AG04450 (cell line): ENCODE measurements at regions not wholly inside any gene's neighbourhood (a gene's known extent, or its start where the extent isn't known, plus 50 kb on each side); places are given as distances from the start of the nearest gene placed in this dataset.
"Not testable (repeated sequence)": the region's sequence is repeated elsewhere in the genome, so short reads cannot be mapped to it uniquely, and the experiment has no call there.

ENCODE experiments used
- CTCF ChIA-PET: fragments of 300-600, 350-600 bp; formaldehyde crosslinking; extraction: SDS; loops from one replicate; lab custom pipeline; 2022; ENCODE audit warnings: antibody characterized with exemption, inconsistent platforms; lab: Charles Lee
- POLR2A ChIA-PET: fragments of 350-600 bp; formaldehyde crosslinking; extraction: SDS; loops from one replicate; lab custom pipeline; 2021; ENCODE audit warnings: antibody characterized with exemption, inconsistent platforms; lab: Yijun Ruan, JAX
- DNase-seq: peaks from one replicate; pipeline ENCODE4 v3.0.0-alpha.2; 2011; ENCODE audit warnings: low read depth, low spot score
- H3K27ac ChIP-seq: one replicate; pipeline ENCODE4 v1.5.1; 2012; ENCODE audit warnings: low read depth, low read length, control low read depth
- H3K27me3 ChIP-seq: one replicate; pipeline ENCODE4 v1.6.0; 2012; ENCODE audit warnings: low read length; ENCODE audit not compliant: control insufficient read depth, insufficient read depth
- H3K4me3 ChIP-seq: 2 replicates; pipeline ENCODE4 v1.5.1; 2011; ENCODE audit warnings: mild to moderate bottlenecking, low read depth, low read length, control low read depth
- H3K9me3 ChIP-seq: 2 replicates; pipeline ENCODE4 v1.5.1; 2012; ENCODE audit warnings: low read length; ENCODE audit not compliant: control insufficient read depth, insufficient read depth
- TF ChIP-seq, protein P1 (sequence below): IDR thresholded peaks from 2 replicates; pipeline ENCODE4 v1.5.1; 2011; ENCODE audit warnings: low read depth, low read length, control low read depth, inconsistent platforms

DNA sequence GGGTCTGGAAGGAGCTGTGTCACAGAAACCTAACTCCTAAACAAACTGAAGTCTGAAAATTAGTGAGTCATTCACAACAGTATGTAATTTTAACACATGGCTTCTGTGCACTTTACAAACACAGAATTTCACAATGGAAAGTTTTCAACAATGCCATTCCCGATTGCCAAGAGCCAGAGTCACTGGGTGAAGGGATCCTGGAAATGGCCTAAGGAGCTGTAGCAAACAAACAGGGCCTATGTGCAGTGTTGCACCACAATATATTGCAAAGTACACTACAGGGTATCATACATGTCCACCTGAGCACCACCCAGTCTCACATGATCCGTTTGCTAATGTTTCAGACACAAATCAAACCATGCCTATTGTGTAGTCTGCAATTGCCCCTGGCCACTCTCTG lies 184.7 kb upstream of the OTX2 start:
- DNase-seq = no peak
- TF ChIP-seq, protein P1, sequence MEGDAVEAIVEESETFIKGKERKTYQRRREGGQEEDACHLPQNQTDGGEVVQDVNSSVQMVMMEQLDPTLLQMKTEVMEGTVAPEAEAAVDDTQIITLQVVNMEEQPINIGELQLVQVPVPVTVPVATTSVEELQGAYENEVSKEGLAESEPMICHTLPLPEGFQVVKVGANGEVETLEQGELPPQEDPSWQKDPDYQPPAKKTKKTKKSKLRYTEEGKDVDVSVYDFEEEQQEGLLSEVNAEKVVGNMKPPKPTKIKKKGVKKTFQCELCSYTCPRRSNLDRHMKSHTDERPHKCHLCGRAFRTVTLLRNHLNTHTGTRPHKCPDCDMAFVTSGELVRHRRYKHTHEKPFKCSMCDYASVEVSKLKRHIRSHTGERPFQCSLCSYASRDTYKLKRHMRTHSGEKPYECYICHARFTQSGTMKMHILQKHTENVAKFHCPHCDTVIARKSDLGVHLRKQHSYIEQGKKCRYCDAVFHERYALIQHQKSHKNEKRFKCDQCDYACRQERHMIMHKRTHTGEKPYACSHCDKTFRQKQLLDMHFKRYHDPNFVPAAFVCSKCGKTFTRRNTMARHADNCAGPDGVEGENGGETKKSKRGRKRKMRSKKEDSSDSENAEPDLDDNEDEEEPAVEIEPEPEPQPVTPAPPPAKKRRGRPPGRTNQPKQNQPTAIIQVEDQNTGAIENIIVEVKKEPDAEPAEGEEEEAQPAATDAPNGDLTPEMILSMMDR = no peak
- ChIA-PET CTCF (no interaction called here), POLR2A (no interaction called here)
- Histone ChIP-seq H3K9me3 (peaks cover 15% of the 10 kb centered on the region), H3K27me3 (no peaks in the 10 kb centered on the region), H3K27ac (no peak overlapping the region), H3K4me3 (no peak overlapping the region)

DNA sequence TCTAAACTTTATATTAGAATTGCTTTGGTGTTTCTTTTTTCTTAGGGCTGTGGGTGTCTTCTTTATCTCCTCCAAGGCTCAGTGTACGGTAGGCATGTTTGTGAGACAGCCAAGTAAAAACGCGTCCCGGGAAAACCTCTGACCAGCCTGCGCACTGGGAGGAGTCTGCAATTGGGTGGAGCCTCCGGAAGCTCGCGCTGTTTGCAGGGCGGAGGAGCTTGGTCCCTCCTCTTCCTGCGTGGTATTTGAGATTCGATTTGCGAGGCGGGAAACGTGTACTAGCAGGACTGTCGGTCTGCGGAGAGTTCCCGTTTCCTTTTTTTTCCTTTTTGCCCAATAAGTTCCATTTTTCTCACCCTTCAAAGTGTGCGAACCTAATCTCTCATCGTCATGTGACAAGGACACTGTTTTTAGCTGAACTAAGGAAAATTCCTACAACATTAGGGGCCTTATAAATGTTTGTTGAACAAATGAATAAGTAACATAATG lies 182.1 kb upstream of the OTX2 start:
- TF ChIP-seq, protein P1 = no peak
- CTCF ChIA-PET = no interaction called here
- POLR2A ChIA-PET = no interaction called here

DNA sequence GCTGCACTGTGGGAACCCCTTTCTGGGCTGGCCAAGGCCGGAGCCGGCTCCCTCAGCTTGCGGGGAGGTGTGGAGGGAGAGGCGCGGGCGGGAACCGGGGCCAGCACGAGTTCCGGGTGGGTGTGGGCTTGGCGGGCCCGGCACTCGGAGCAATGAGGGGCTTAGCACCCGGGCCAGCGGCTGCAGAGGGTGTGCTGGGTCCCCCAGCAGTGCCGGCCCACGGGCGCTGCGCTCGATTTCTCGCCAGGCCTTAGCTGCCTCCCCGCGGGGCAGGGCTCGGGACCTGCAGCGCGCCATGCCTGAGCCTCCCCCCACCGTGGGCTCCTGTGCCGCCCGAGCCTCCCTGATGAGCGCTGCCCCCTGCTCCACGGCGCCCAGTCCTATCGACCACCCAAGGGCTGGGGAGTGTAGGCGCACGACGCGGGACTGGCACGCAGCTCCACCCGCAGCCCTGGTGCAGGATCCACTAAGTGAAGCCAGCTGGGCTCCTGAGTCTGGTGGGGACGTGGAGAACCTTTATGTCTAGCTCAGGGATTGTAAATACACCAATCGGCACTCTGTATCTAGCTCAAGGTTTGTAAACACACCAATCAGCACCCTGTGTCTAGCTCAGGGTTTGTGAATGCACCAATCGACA lies 180.8 kb upstream of the OTX2 start:
- CTCF ChIA-PET, H3K27me3 ChIP-seq, H3K27ac ChIP-seq, H3K4me3 ChIP-seq, DNase-seq, POLR2A ChIA-PET: not testable (repeated sequence)
- peaks cover 15% of the 10 kb centered on the region for H3K9me3 ChIP-seq

More for the DNA sequence above, 182.1 kb upstream of the OTX2 start:
- Histone ChIP-seq H3K27ac (no peak overlapping the region), H3K9me3 (peaks cover 15% of the 10 kb centered on the region), H3K27me3 (no peaks in the 10 kb centered on the region), H3K4me3 (no peak overlapping the region)
- DNase-seq = no peak

DNA sequence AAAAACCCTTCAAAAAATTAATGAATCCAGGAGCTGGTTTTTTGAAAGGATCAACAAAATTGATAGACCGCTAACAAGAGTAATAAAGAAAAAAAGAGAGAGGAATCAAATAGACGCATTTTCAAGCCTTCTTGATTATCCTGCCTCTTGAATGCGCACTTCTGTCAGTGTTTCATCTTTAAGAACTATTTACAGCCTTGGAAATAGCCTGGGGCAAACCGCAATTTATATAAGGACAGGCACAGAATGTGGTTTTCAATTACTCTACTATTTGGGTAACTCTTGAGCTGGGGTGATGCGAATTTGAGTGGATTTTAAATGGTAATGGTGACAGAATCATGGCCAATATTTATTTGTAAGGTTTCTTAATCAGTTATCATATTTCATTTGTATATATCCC lies 179.1 kb upstream of the OTX2 start:
- ChIA-PET POLR2A (no interaction called here), CTCF (no interaction called here)
- Histone ChIP-seq H3K27ac (no peak overlapping the region), H3K27me3 (no peaks in the 10 kb centered on the region), H3K4me3 (no peak overlapping the region), H3K9me3 (peaks cover 15% of the 10 kb centered on the region)
- TF ChIP-seq, protein P1 = no peak
- no peak for DNase-seq

DNA sequence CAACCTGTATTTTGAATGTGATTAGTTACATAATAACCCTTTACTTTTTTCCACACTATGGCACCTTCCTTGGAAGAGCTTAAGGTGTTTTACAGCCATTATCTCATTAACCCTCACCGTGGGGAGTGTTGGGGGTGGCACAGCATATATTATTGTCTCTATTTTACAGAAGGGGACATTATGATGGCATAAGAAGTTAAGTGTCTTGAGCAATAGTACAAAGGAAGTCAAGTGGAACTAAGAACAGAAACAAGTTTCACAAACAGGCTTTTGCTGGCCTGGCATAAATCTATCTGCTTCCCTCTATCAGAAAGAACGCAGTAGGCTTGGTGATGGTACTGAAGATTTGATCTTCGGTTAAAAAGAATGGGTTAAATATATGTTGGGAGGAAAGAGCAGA lies 169.7 kb upstream of the OTX2 start:
- no peak for DNase-seq
- H3K9me3 ChIP-seq = peaks cover 10% of the 10 kb centered on the region; the same call in 1 of the 2 replicates
- no peaks in the 10 kb centered on the region for H3K27me3 ChIP-seq
- no peak overlapping the region for H3K27ac ChIP-seq
- no peak overlapping the region for H3K4me3 ChIP-seq
- TF ChIP-seq, protein P1 = no peak
- POLR2A ChIA-PET = no interaction called here
- CTCF ChIA-PET = no interaction called here
